GM18868 (cell line): ENCODE measurements at regions not wholly inside any gene's neighbourhood (a gene's known extent, or its start where the extent isn't known, plus 50 kb on each side); places are given as distances from the start of the nearest gene placed in this dataset.
"Not testable (repeated sequence)": the region's sequence is repeated elsewhere in the genome, so short reads cannot be mapped to it uniquely, and the experiment has no call there.

ENCODE experiments used
- ATAC-seq: cut with Tn5 transposase; IDR thresholded peaks from one replicate; pipeline ENCODE4 v1.9.1; 2021; ENCODE audit warnings: mild to moderate bottlenecking, moderate library complexity; ENCODE audit not compliant: unreplicated experiment

GRCh38 chr13:37510441-37510840 lies 88.1 kb downstream of the POSTN start:
- ATAC-seq: no peak

GRCh38 chr13:37505531-37505930 lies 93.0 kb downstream of the POSTN start:
- ATAC-seq: no peak

GRCh38 chr13:37504251-37504650 lies 94.3 kb downstream of the POSTN start:
- ATAC-seq: no peak

GRCh38 chr13:37503287-37503686 lies 95.3 kb downstream of the POSTN start:
- no peak for ATAC-seq

DNA sequence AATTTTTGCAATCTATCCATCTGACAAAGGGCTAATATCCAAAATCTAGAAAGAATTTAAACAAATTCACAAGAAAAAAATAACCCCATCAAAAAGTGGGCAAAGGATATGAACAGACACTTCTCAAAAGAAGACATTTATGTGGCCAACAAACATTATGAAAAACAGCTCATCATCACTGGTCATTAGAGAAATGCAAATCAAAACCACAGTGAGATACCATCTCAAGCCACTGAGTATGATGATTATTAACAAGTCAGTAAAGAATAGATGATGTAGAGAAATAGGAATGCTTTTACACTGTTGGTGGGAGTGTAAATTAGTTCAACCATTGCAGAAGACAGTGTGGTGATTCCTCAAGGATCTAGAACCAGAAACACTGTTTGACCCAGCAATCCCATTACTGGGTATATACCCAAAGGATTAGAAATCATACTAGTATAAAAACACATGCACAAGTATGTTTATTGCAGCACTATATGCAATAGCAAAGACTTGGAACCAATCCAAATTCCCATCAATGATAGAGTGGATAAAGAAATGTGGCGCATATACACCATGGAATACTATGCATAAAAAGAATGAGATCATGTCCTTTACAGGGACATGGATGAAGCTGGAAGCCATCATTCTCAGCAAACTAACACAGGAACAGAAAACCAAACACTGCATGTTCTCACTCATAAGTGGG lies 96.1 kb downstream of the POSTN start:
- ATAC-seq: not testable (repeated sequence)

DNA sequence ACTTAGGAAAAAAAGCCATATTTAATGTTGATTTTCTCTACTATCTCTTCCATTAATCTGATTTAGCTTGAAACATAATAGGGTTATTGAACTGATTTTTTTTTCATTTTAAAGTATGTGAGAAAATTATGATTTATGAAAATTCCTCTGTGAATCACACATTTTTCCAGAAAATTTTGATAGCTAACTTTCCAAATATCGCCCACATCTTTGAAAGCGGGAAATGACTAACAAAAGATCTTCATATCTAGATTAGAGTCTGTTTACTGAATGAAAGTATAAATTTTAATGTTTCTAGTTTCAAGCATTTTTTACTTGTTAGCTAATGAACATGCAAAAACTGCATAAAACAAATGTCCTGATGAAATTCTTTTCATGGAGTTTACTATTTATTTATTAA lies 97.4 kb downstream of the POSTN start:
- ATAC-seq: no peak

DNA sequence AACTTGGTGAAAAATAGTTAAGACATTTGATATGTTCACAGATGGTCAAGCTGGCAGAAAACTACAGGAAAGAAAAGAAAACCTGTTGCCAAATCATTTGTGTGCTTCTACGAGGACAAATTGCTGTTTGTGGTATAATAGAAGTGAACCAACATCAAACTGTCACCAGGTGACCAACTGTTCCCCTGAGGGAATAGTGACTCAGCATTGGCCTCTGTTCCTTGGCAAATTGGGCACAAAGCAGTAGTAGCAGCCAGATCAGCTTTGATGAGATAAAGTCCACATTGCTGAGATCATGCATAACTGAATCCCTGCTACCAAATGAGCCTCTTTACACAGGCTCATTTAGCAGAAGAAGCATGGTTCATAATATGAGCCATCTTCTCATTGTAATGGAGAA lies 103.5 kb downstream of the POSTN start:
- ATAC-seq: no peak

DNA sequence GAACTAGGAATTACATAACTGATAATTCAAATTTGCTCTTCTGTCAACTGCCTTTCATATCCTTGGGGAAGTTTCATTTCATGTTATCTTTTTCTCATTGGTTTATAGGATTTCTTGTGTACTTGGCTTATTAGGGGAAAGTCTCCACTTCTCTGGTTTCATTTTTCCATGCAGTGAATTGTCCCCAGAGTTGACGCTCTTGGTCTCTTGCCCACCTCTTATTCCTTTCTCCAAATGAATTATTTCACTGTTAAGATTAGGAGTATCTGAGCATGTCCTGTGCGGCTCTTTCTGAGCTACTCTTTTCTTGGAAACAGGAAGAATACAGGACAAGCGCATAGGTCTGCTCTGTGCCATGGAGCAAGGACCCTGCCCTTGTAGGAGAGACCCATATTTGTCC lies 104.8 kb downstream of the POSTN start:
- ATAC-seq: no peak

- no peak for ATAC-seq
Measured at GRCh38 chr13:37492741-37493514, 105.6 kb downstream of the POSTN start.

DNA sequence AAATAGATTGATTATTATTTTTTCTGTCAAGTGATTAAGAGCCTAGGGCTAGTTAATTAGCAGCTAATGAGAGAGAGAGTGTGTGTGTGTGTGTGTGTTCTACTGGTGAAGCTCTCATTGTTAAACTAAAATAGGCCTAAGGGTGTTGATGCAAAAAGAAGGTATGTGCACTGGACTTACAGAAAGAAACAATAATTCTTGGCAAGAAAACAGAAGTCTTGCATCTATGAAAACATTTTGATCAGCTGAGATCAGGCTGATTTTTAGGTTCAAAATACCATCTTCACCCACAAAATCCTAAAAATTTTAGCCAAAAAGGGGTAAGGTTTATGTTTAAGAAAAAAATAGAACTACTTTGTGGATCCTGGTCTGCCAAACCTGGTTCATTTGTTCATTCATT lies 106.5 kb downstream of the POSTN start:
- no peak for ATAC-seq

DNA sequence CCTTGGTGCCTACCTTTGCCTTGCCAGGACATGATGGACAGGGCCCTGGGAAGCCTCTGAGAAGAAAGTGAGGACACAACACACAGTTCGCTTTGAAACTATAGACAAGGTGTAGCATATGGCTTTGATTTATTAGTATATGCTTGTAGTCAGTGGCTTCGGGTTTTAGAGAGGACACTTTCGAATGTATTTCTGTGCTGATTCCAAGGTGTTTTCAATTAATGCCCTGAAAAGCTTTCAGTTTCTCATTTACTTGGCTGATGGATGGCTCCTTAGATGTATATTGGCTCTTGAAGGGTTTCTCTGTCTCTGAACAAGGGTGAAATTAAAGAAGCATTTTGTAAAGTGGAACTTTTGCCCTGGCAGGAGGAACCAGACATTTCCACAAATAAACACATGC lies 106.9 kb downstream of the POSTN start:
- ATAC-seq: no peak

- ATAC-seq: no peak
Measured at GRCh38 chr13:37490176-37490779, 108.3 kb downstream of the POSTN start.

GRCh38 chr13:37488726-37489125 lies 109.8 kb downstream of the POSTN start:
- no peak for ATAC-seq

GRCh38 chr13:37486171-37486681 lies 112.3 kb downstream of the POSTN start:
- peak; percentile 81 for ATAC-seq

DNA sequence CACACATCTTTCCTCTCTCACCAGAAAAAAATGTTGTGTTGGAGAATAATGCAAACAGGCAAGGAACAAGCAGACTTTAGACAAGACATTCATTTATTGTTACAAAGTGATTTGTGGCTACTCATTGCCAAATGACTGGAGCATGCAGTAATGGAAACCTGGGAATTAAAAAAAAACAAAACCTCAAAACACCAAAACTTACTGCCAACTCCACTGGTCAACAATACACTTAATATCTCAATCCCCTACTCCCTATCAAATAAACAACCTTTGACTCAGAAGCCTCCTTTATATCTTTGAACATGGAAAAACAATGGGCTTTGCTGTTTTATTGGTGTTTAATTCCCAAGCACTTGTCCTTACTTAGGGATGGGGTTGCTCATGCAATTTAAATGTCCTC lies 112.8 kb downstream of the POSTN start:
- no peak for ATAC-seq

DNA sequence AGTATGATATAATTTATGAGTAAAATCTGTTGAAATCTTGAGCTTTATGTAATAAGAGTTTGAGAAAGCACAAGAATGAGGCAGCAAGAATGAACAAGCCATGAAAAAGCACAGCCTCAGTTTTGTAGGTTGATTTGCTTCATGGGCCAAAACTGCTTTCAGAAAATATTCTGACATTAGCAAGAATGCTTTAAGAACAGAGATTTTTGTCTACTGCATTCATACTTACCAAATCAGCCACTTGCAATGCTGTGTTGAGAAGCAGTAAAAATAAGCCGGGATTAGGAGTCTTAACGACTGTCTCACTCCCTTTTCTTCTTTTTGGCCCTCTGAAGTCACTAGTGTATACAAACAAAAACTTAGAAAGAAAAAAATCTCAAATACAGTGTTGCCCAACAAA lies 114.5 kb downstream of the POSTN start:
- no peak for ATAC-seq

- no peak for ATAC-seq
Measured at GRCh38 chr13:37482331-37482730, 116.2 kb downstream of the POSTN start.

DNA sequence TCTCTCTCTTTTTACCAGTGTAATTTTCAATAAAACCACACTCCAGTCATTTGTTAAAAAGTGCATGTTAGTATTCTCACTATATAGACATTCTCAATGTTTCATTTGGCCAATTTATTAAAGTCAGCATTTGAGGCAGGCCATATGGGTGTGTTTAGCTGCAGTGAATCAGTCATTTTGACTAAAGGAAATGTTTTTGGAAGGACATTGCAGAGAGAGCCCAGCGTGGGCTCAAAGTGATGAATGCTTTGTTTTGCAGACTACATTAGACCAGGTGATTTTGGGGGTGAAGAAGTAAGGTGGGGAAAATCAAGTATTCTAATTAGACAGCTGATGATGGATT lies 116.7 kb downstream of the POSTN start:
- ATAC-seq: no peak

GRCh38 chr13:37481011-37481884 lies 117.3 kb downstream of the POSTN start:
- no peak for ATAC-seq

GRCh38 chr13:37479916-37480315 lies 118.7 kb downstream of the POSTN start:
- ATAC-seq: no peak

GRCh38 chr13:37476874-37477273 lies 121.7 kb downstream of the POSTN start:
- no peak for ATAC-seq
